ENCODE measurements at regions not wholly inside any gene's neighbourhood (a gene's known extent, or its start where the extent isn't known, plus 50 kb on each side); places are given as distances from the start of the nearest gene placed in this dataset.
"Not testable (repeated sequence)": the region's sequence is repeated elsewhere in the genome, so short reads cannot be mapped to it uniquely, and the experiment has no call there.

DNA sequence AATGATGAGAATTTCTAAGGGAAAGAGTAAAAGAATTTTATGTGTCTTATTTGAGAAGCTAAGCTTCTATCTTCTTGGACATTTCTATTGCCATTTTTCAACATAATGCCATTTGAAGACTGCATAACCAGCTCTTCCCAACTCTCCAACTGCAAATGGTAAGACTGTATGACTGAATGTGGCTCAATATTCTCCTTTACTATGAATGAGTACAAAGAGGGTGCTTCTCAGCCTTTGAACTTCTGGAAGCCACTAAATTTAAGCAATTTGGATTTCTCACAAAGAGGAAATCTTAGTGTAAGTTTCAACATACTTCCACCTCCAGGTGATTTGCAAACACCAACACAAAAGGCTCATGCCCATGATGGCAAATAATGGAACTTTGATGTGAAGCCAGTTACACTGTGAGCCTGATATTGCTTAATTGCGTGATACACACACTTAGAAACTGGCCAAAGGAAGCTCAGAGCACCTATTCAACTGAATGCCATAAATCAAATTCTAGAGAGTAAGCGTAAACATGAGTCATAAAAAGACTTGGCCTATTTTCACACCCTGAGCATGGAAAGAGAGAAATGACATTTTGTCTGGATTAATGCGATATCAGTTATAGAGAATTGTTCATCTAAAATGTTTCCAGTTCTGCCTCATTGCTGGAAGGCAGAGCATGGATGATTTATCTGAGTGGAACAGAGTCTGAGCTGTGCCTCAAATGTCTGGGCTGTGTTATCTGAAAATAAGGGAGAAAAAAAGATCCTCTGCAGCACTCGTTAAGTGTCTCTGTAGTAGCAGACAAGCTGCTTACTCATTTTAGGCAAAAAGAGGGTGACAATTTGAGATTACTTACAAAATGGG, 145.3 kb downstream of the PLK2 start:
- H3K36me3 ChIP-seq = no peaks in the 10 kb centered on the region
- no peak for DNase-seq
- no peak overlapping the region for H3K27ac ChIP-seq
- intact Hi-C loops (cut with DNase I) = no loop called here
- H3K4me1 ChIP-seq (ENCODE audit: insufficient read depth) = no peaks in the 10 kb centered on the region
- H3K4me3 ChIP-seq = no peak overlapping the region
- TF ChIP-seq, protein P1, sequence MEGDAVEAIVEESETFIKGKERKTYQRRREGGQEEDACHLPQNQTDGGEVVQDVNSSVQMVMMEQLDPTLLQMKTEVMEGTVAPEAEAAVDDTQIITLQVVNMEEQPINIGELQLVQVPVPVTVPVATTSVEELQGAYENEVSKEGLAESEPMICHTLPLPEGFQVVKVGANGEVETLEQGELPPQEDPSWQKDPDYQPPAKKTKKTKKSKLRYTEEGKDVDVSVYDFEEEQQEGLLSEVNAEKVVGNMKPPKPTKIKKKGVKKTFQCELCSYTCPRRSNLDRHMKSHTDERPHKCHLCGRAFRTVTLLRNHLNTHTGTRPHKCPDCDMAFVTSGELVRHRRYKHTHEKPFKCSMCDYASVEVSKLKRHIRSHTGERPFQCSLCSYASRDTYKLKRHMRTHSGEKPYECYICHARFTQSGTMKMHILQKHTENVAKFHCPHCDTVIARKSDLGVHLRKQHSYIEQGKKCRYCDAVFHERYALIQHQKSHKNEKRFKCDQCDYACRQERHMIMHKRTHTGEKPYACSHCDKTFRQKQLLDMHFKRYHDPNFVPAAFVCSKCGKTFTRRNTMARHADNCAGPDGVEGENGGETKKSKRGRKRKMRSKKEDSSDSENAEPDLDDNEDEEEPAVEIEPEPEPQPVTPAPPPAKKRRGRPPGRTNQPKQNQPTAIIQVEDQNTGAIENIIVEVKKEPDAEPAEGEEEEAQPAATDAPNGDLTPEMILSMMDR (IDR thresholded peaks at IDR 0.05) = no peak
- no peak for TF ChIP-seq EP300 (IDR thresholded peaks at IDR 0.05)
- TF ChIP-seq POLR2A (IDR thresholded peaks at IDR 0.05) = no peak
- H3K9me3 ChIP-seq = no peaks in the 10 kb centered on the region
- 59 to 77% (median 76%) methylated on average over 4 of the region's 4 CpGs for WGBS, 3 donors
- no peaks in the 10 kb centered on the region for H3K27me3 ChIP-seq

DNA sequence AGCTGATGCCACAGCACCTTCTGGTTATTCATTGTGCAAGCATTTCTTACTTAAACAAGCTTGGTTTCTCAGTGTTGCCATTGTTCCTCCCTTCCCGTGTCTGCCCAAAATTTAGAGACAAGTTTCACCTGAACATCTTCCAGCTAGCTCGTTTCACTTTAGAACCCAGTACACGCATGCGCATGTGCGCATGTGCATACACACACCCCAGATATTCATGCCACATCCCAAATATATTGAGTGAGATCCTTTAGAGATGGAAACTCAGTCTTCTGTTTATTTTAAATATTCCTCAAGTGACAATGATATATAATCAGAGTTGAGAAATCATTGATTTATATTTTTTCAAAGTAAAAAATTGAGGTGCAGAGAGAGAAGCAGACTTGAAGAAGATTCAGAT, 147.6 kb downstream of the PLK2 start:
- WGBS, 3 donors = 90 to 92% (median 91%) methylated on average over 5 of the region's 5 CpGs
- no peaks in the 10 kb centered on the region for H3K27me3 ChIP-seq
- no peaks in the 10 kb centered on the region for H3K9me3 ChIP-seq
- no peaks in the 10 kb centered on the region for H3K36me3 ChIP-seq
- H3K4me3 ChIP-seq = no peak overlapping the region
- intact Hi-C loops (cut with DNase I) = no loop called here
- TF ChIP-seq, protein P1 (IDR thresholded peaks at IDR 0.05) = no peak
- TF ChIP-seq POLR2A (IDR thresholded peaks at IDR 0.05) (no peak), EP300 (IDR thresholded peaks at IDR 0.05) (no peak)
- DNase-seq = no peak
- H3K4me1 ChIP-seq (ENCODE audit: insufficient read depth) = no peaks in the 10 kb centered on the region
- H3K27ac ChIP-seq = no peak overlapping the region

DNA sequence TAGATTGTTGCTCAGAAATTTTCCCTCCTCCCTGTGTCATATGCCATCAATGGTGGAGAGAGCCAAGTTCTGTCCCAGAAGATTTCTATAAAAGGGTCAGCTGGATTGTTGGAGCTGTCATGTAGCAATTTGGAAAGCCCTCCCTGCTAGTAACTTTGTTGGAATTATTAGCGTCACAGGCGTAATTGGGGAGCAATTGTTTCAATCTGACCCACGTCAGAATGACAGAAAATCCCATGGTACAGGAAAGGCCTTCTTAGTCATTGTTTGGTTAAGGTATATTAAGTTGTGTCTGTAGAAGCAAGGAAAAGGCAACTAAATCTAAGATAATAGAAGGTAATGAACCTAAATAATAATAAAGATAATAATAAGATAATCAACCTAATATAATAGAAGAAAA, 148.4 kb downstream of the PLK2 start:
- TF ChIP-seq, protein P1 (IDR thresholded peaks at IDR 0.05) = no peak
- no peak for TF ChIP-seq POLR2A (IDR thresholded peaks at IDR 0.05)
- no peak for TF ChIP-seq EP300 (IDR thresholded peaks at IDR 0.05)
- WGBS, 3 donors = 95 to 96% (median 95%) methylated on average over 3 of the region's 3 CpGs
- H3K27me3 ChIP-seq = no peaks in the 10 kb centered on the region
- H3K4me1 ChIP-seq (ENCODE audit: insufficient read depth) = no peaks in the 10 kb centered on the region
- no peak overlapping the region for H3K4me3 ChIP-seq
- intact Hi-C loops (cut with DNase I) = no loop called here
- no peaks in the 10 kb centered on the region for H3K36me3 ChIP-seq
- no peaks in the 10 kb centered on the region for H3K9me3 ChIP-seq
- no peak for DNase-seq
- H3K27ac ChIP-seq = no peak overlapping the region

DNA sequence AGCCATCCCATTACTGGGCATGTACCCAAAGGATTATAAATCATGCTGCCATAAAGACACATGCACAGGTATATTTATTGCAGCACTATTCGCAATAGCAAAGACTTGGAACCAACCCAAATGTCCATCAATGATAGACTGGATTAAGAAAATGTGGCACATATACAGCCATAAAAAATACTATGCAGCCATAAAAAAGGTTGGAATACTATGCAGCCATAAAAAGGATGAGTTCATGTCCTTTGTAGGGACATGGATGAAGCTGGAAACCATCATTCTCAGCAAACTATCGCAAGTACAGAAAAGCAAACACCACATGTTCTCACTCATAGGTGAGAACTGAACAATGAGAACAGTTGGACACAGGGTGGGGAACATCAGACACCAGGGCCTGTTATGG, 151.5 kb downstream of the PLK2 start:
- DNase-seq; H3K36me3 ChIP-seq; intact Hi-C loops (cut with DNase I); H3K27me3 ChIP-seq; H3K9me3 ChIP-seq; H3K27ac ChIP-seq; H3K4me1 ChIP-seq (ENCODE audit: insufficient read depth); H3K4me3 ChIP-seq: not testable (repeated sequence)
- WGBS, 3 donors = 91 to 95% (median 93%) methylated on average over 2 of the region's 2 CpGs

DNA sequence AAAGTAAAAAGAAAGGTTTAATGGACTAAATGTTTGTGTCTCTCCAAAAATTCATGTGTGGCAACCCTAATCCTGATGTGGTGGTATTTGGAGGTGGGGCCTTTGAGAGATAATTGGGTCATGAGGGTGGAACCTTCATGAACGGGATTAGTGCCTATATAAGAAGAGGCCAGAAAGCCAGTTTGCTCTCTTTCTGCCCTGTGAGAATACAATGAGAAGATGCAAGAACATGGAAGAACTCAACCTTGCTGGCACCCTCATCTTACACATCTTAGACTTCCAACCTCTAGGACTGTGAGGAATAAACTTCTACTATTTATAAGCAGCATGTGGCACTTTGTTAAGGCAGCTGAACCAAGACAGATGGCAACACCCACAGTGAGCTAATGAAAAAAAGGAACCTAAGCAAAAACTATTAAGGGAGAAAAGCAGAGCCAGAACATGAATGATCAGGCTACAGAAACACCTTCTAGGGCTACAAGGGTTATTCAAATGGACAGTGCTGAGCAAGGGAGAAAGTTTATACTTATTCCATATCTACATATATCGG, 159.5 kb downstream of the PLK2 start:
- intact Hi-C loops (cut with DNase I) = no loop called here
- WGBS, 3 donors = 86 to 87% (median 86%) methylated on average over 2 of the region's 2 CpGs
- H3K27ac ChIP-seq = no peak overlapping the region

More for the DNA sequence above, 159.5 kb downstream of the PLK2 start:
- Histone ChIP-seq H3K4me3 (no peak overlapping the region), H3K9me3 (no peaks in the 10 kb centered on the region), H3K36me3 (no peaks in the 10 kb centered on the region), H3K27me3 (no peaks in the 10 kb centered on the region), H3K4me1 (ENCODE audit: insufficient read depth) (no peaks in the 10 kb centered on the region)
- DNase-seq = no peak
- TF ChIP-seq, protein P1 (IDR thresholded peaks at IDR 0.05) = no peak
- TF ChIP-seq EP300 (IDR thresholded peaks at IDR 0.05) (no peak), POLR2A (IDR thresholded peaks at IDR 0.05) (no peak)

Measured in ovary (tissue), 7 donors.